ENCODE measurements at regions not wholly inside any gene's neighbourhood (a gene's known extent, or its start where the extent isn't known, plus 50 kb on each side); places are given as distances from the start of the nearest gene placed in this dataset.
"Not testable (repeated sequence)": the region's sequence is repeated elsewhere in the genome, so short reads cannot be mapped to it uniquely, and the experiment has no call there.

DNA sequence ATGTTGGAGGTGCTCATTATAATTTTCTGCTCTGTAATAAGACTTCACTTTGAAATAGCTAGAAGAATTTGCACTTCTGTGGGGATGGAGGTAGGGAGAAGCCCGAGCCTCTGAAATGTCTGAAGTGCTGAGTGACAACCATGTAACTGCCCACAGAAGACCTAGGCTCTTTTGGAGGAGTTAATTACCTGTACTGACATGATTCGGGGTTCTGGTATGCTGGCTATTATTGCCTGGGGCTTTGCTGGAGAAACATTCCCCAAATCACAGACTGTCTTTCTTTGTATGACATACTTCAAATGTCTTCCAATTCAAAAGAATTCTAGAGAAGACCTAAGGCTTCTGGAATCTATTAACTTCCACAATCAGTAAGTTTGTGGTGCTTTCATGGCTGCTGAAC, 211.2 kb upstream of the POF1B start:
- DNase-seq (no peak), ATAC-seq (no peak)
- Mint-ChIP-seq H3K27me3 (no peaks in the 10 kb centered on the region), H3K27ac (no peak overlapping the region), H3K9me3 (peaks cover 0 to 8% of the 10 kb centered on the region in 2 donors), H3K4me3 (no peak overlapping the region), H3K4me1 (no peaks in the 10 kb centered on the region)

GRCh38 chrX:85573801-85574200, 194.3 kb upstream of the POF1B start:
- Mint-ChIP-seq H3K27ac (no peak overlapping the region), H3K4me1 (no peaks in the 10 kb centered on the region), H3K9me3 (no peaks in the 10 kb centered on the region), H3K27me3 (no peaks in the 10 kb centered on the region), H3K4me3 (no peak overlapping the region)
- DNase-seq (no peak), ATAC-seq (peak; percentile 40)

GRCh38 chrX:85570496-85570895, 191.0 kb upstream of the POF1B start:
- no peak for DNase-seq
- H3K9me3 Mint-ChIP-seq, result no peaks in the 10 kb centered on the region
- no peaks in the 10 kb centered on the region for H3K4me1 Mint-ChIP-seq
- H3K27ac Mint-ChIP-seq, result no peak overlapping the region
- no peak for ATAC-seq
- no peak overlapping the region for H3K4me3 Mint-ChIP-seq
- no peaks in the 10 kb centered on the region for H3K27me3 Mint-ChIP-seq

DNA sequence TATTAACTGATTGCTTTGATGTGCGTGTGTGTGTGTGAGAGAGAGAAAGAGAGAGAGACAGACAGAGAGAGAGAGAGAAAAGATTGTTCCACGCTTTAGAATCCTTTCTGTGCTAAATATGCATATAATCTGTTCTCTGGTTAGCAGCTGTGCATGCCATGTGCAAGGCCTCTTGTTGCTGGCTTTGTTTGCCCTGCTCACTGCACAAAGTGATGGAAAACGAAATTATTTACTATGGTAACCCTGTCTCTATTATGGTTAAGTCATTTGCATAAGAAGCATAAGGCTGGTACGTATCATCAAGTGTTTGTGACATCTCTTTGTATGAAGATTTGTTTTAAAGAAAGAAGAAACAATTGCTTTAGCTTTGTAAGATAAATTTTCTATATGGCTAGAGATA, 190.2 kb upstream of the POF1B start:
- Mint-ChIP-seq H3K27me3 (no peaks in the 10 kb centered on the region), H3K4me1 (no peaks in the 10 kb centered on the region), H3K4me3 (no peak overlapping the region), H3K27ac (peak overlapping the region in 1 of 2 donors; percentile 72), H3K9me3 (no peaks in the 10 kb centered on the region)
- ATAC-seq (no peak), DNase-seq (no peak)

DNA sequence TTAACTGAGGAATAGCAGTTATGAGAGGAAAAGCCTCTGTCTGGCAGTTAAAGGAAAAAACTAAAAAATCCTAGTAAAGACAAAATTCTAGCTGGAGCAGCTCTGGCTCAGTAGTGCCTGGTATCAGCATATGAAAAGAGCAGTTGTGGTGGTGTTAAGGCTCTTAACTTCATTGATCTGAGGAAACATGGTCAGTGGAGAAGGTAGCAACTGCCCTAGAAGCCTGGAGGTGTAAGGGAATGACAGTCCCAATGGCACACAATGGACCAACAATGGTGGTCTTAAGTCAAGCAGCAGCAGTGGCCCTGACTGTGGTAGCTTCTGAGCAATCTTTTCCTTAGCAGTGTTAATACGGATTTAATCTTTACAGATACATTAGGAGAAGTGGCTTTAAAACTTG, 189.6 kb upstream of the POF1B start:
- no peak overlapping the region for H3K4me3 Mint-ChIP-seq
- H3K4me1 Mint-ChIP-seq, result no peaks in the 10 kb centered on the region

GRCh38 chrX:85561231-85561630, 181.8 kb upstream of the POF1B start:
- Mint-ChIP-seq H3K9me3 (no peaks in the 10 kb centered on the region), H3K4me3 (no peak overlapping the region), H3K27ac (no peak overlapping the region), H3K27me3 (no peaks in the 10 kb centered on the region), H3K4me1 (no peaks in the 10 kb centered on the region)
- DNase-seq, result no peak
- ATAC-seq, result no peak

More for the DNA sequence above, 189.6 kb upstream of the POF1B start:
- DNase-seq (no peak), ATAC-seq (no peak)
- H3K9me3 Mint-ChIP-seq, result no peaks in the 10 kb centered on the region
- no peaks in the 10 kb centered on the region for H3K27me3 Mint-ChIP-seq
- H3K27ac Mint-ChIP-seq, result no peak overlapping the region

- H3K4me3 Mint-ChIP-seq, result no peak overlapping the region
- H3K27me3 Mint-ChIP-seq, result no peaks in the 10 kb centered on the region
- no peaks in the 10 kb centered on the region for H3K9me3 Mint-ChIP-seq
- ATAC-seq (no peak), DNase-seq (no peak)
- H3K27ac Mint-ChIP-seq, result no peak overlapping the region
- no peaks in the 10 kb centered on the region for H3K4me1 Mint-ChIP-seq
Measured at GRCh38 chrX:85544609-85545008, 165.1 kb upstream of the POF1B start.

DNA sequence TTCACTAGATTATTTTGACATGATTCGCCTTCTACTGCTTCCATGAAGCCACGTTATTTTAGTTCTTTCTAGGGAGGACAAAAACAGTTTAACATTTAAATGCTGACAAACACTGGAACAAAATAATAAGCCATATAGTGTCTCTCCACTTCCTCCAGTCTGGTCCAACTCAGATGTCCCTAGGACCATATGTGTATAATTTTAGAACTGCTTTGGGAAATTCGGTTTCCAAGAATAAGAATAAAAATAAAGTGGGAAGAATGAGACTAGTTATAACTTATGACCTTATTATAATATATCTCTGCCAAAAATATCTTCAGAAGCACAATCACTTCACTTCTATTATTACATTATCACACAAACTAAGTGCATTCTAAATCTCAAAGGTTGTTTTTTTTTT, 164.4 kb upstream of the POF1B start:
- no peak for ATAC-seq
- no peak overlapping the region for H3K4me3 Mint-ChIP-seq
- H3K9me3 Mint-ChIP-seq, result no peaks in the 10 kb centered on the region

DNA sequence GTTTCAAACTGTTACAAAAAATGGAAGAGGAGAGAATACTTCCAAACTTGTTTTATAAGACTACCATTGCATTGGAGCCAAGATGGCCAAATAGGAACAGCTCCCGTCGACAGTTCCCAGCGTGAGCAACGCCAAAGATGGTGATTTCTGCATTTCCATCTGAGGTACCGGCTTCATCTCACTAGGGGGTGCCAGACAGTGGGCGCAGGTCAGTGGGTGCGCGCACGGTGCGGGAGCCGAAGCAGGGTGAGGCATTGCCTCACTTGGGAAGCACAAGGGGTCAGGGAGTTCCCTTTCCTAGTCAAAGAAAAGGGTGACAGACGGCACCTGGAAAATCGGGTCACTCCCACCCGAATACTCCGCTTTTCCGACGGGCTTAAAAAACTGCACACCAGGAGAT, 149.7 kb upstream of the POF1B start:
- not testable (repeated sequence) for H3K4me1 Mint-ChIP-seq, DNase-seq, H3K4me3 Mint-ChIP-seq, H3K27me3 Mint-ChIP-seq, ATAC-seq, H3K9me3 Mint-ChIP-seq, H3K27ac Mint-ChIP-seq

More for the DNA sequence above, 164.4 kb upstream of the POF1B start:
- Mint-ChIP-seq H3K27ac (no peak overlapping the region), H3K4me1 (no peaks in the 10 kb centered on the region), H3K27me3 (no peaks in the 10 kb centered on the region)
- DNase-seq, result no peak

DNA sequence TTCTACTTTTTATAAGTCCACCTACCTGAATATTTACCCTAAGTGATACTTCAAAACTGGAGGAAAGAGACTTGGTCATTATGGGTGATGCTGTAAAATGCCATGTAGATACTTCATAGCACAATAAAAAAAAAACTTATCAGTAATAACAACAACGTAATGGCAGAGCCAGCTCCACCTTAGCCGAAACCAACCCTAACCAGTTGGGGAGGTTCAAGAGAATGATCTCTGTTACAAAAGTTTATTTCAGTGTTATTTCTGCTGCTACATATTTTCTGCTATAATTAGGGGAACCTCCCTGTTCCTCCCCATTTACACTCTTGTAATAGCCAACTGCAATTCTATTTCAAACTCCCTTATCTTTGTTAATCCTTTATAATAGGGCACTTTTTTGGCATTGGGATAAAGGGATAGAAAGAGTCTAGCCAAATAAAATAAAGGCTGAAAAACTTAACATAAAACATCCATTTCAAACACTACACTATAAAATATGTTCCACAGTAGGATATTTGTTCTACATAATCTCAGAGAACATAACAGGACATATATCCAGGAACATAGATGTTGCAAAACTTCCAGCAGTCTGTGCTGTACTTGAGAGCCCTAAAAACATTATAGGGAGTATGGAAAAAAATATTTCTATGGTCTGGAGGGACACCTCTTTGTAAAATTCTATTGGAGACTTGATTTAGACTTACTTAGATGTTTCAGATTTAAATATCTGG, 138.7 kb upstream of the POF1B start:
- Mint-ChIP-seq H3K9me3 (no peaks in the 10 kb centered on the region), H3K27me3 (no peaks in the 10 kb centered on the region), H3K4me3 (no peak overlapping the region), H3K4me1 (no peaks in the 10 kb centered on the region), H3K27ac (no peak overlapping the region)
- no peak for ATAC-seq
- no peak for DNase-seq

- Mint-ChIP-seq H3K4me1 (no peaks in the 10 kb centered on the region), H3K27me3 (no peaks in the 10 kb centered on the region), H3K27ac (no peak overlapping the region), H3K9me3 (no peaks in the 10 kb centered on the region), H3K4me3 (no peak overlapping the region)
- DNase-seq (no peak), ATAC-seq (no peak)
Measured at GRCh38 chrX:85516131-85516530, 136.7 kb upstream of the POF1B start.

- H3K4me1 Mint-ChIP-seq, result no peaks in the 10 kb centered on the region
- no peak overlapping the region for H3K27ac Mint-ChIP-seq
- no peaks in the 10 kb centered on the region for H3K9me3 Mint-ChIP-seq
- ATAC-seq, result no peak
- no peaks in the 10 kb centered on the region for H3K27me3 Mint-ChIP-seq
- DNase-seq, result no peak
- no peak overlapping the region for H3K4me3 Mint-ChIP-seq
Measured at GRCh38 chrX:85506871-85507270, 127.4 kb upstream of the POF1B start.

DNA sequence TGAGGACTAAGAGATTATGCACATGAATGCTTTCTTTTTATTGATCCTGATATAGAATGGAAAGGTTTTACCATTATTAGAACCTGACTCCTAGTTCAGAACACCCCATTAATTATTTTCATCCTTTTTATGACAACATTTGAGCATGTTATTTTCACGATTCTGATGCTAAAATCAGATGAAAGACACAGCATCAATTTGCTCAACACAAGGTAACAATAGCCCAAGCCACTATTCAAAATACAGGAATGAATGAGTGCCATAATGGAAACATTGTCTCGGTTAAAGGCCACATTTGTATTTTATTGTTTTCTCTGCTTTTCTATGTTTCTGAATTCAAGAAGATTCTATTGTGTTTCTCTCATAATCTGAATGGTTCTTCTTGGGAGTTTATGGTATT, 126.3 kb upstream of the POF1B start:
- H3K4me1 Mint-ChIP-seq, result no peaks in the 10 kb centered on the region
- no peak overlapping the region for H3K27ac Mint-ChIP-seq
- no peaks in the 10 kb centered on the region for H3K27me3 Mint-ChIP-seq
- DNase-seq (no peak), ATAC-seq (no peak)
- no peak overlapping the region for H3K4me3 Mint-ChIP-seq
- H3K9me3 Mint-ChIP-seq, result no peaks in the 10 kb centered on the region

DNA sequence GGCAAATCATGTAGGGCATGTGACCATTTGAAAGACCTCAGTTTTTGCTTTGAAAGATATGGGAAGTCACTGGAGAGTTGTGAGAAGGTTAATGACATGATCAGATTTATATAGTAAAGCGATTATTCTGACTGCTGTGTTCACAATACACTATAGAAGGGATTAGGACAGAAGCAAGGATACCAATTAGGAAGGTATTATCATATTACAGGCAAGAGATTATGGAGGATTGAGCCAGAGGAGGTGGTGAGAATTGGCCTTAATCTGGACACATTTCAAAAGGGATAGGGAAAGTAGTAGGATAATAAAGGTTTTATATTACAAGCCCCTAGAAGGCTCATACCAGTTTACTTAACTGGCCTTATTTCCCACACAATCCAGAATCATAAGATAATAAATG, 124.9 kb upstream of the POF1B start:
- no peaks in the 10 kb centered on the region for H3K9me3 Mint-ChIP-seq
- ATAC-seq (no peak), DNase-seq (no peak)
- H3K4me1 Mint-ChIP-seq, result no peaks in the 10 kb centered on the region
- H3K27ac Mint-ChIP-seq, result no peak overlapping the region
- H3K27me3 Mint-ChIP-seq, result no peaks in the 10 kb centered on the region
- H3K4me3 Mint-ChIP-seq, result no peak overlapping the region

- Mint-ChIP-seq H3K4me1 (no peaks in the 10 kb centered on the region), H3K9me3 (no peaks in the 10 kb centered on the region), H3K27me3 (no peaks in the 10 kb centered on the region), H3K4me3 (no peak overlapping the region), H3K27ac (no peak overlapping the region)
- ATAC-seq (no peak), DNase-seq (no peak)
Measured at GRCh38 chrX:85503258-85504158, 124.0 kb upstream of the POF1B start.

- H3K4me1 Mint-ChIP-seq, result no peaks in the 10 kb centered on the region
- H3K27ac Mint-ChIP-seq, result no peak overlapping the region
- H3K27me3 Mint-ChIP-seq, result no peaks in the 10 kb centered on the region
- ATAC-seq (no peak), DNase-seq (no peak)
- H3K4me3 Mint-ChIP-seq, result no peak overlapping the region
- H3K9me3 Mint-ChIP-seq, result no peaks in the 10 kb centered on the region
Measured at GRCh38 chrX:85501349-85501748, 121.9 kb upstream of the POF1B start.

Measured in stimulated activated naive CD8-positive, alpha-beta T cell treated with anti-CD3 and anti-CD28 coated beads, Interleukin-15, amount 100 ng/mL, for 72 hours (primary cell).